SKM-1 (cell line): ENCODE measurements at regions not wholly inside any gene's neighbourhood (a gene's known extent, or its start where the extent isn't known, plus 50 kb on each side); places are given as distances from the start of the nearest gene placed in this dataset.

Experiments
- DNase-seq: peaks from one replicate; lab custom pipeline; 2025; ENCODE audit not compliant: unreplicated experiment; lab: John Stamatoyannopoulos, UW

- no peak for DNase-seq
Observed at GRCh38 chr12:106006382-106006781, 132.4 kb downstream of the NUAK1 start.

- DNase-seq, result no peak
Observed at GRCh38 chr12:106006940-106007339, 131.8 kb downstream of the NUAK1 start.

- no peak for DNase-seq
Observed at GRCh38 chr12:106010741-106011140, 128.0 kb downstream of the NUAK1 start.
